Activated T-cell treated with anti-CD3 and anti-CD28 coated beads, Interleukin-2, amount 50 U/mL, for 48 hours (primary cell): ENCODE measurements at regions not wholly inside any gene's neighbourhood (a gene's known extent, or its start where the extent isn't known, plus 50 kb on each side); places are given as distances from the start of the nearest gene placed in this dataset.

ENCODE experiments used
- DNase-seq, 2 experiments: peaks; one replicate each; pipeline ENCODE4 v3.0.0-alpha.2; 2020

GRCh38 chr12:29843036-29843435, 59.3 kb upstream of the TMTC1 start:
- DNase-seq: no peak

- DNase-seq: no peak
Observed at GRCh38 chr12:29838768-29839167, 55.0 kb upstream of the TMTC1 start.
